Astrocyte (in vitro differentiated cells and primary cell): ENCODE measurements at regions not wholly inside any gene's neighbourhood (a gene's known extent, or its start where the extent isn't known, plus 50 kb on each side); places are given as distances from the start of the nearest gene placed in this dataset.

Source experiments
- EZH2 ChIP-seq: IDR thresholded peaks from 2 replicates; pipeline ENCODE4 v1.6.1; 2012; ENCODE audit warnings: mild to moderate bottlenecking, low read length, inconsistent platforms; ENCODE audit not compliant: insufficient read depth
- TF ChIP-seq, protein P1 (sequence below): IDR thresholded peaks from 2 replicates; pipeline ENCODE4 v1.5.1; 2011; ENCODE audit warnings: low read depth, mild to moderate bottlenecking, inconsistent platforms, low read length, moderate library complexity; ENCODE audit not compliant: insufficient read depth

- TF ChIP-seq, protein P1, sequence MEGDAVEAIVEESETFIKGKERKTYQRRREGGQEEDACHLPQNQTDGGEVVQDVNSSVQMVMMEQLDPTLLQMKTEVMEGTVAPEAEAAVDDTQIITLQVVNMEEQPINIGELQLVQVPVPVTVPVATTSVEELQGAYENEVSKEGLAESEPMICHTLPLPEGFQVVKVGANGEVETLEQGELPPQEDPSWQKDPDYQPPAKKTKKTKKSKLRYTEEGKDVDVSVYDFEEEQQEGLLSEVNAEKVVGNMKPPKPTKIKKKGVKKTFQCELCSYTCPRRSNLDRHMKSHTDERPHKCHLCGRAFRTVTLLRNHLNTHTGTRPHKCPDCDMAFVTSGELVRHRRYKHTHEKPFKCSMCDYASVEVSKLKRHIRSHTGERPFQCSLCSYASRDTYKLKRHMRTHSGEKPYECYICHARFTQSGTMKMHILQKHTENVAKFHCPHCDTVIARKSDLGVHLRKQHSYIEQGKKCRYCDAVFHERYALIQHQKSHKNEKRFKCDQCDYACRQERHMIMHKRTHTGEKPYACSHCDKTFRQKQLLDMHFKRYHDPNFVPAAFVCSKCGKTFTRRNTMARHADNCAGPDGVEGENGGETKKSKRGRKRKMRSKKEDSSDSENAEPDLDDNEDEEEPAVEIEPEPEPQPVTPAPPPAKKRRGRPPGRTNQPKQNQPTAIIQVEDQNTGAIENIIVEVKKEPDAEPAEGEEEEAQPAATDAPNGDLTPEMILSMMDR, result no peak
- TF ChIP-seq EZH2, result no peak
Measured at GRCh38 chr2:45316576-45317338, 294.3 kb downstream of the SRBD1 start.
